Nephron (organoid): ENCODE measurements at regions not wholly inside any gene's neighbourhood (a gene's known extent, or its start where the extent isn't known, plus 50 kb on each side); places are given as distances from the start of the nearest gene placed in this dataset.

Experiments used
- H3K27ac Mint-ChIP-seq, 3 experiments: 2 replicates each; pipeline ENCODE4 v1.8.0; 2020; ENCODE audit warnings: mixed read lengths in 3 of 3, mild to moderate bottlenecking in 2 of 3, moderate library complexity in 1 of 3
- H3K27me3 Mint-ChIP-seq: 2 replicates; pipeline ENCODE4 v1.8.0; 2021; ENCODE audit warnings: low read depth, mild to moderate bottlenecking, moderate library complexity, mixed read lengths
- H3K36me3 Mint-ChIP-seq: 2 replicates; pipeline ENCODE4 v1.8.0; 2020; ENCODE audit warnings: low read depth, mixed read lengths
- H3K4me1 Mint-ChIP-seq: 2 replicates; pipeline ENCODE4 v1.8.0; 2020; ENCODE audit warnings: mixed read lengths
- H3K4me3 Mint-ChIP-seq, 3 experiments: 2 replicates each; pipeline ENCODE4 v1.8.0; 2020; ENCODE audit warnings: mild to moderate bottlenecking in 3 of 3, mixed read lengths in 3 of 3, moderate library complexity in 2 of 3
- H3K9me3 Mint-ChIP-seq: 2 replicates; pipeline ENCODE4 v1.8.0; 2020; ENCODE audit warnings: mixed read lengths
- CTCF ChIP-seq, 3 experiments: fragments of 200-600 bp; sonication (generic); IDR thresholded peaks; one replicate each; pipeline ENCODE4 v1.5.0; 2021; ENCODE audit warnings: antibody characterized with exemption in 3 of 3; ENCODE audit not compliant: unreplicated experiment in 3 of 3

DNA sequence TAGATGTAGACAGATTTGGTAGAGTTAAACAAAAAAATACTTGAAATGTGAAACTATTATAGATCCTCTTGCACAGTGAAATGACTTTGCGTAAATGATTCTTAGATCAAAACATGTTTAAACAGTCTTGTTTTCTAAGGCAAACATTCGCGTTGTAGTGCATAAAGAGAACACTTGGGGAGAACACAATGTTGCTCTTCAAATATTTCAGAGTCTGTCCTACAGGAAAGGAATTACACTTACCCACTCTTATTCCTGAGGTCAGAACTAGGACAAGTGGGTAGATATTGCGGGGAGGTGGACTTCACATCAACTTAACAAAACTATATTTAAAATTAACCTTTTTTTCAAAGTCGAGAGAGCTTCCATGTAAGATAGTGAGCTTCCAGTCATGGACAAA lies 183.5 kb upstream of the PCSK2 start:
- H3K27ac Mint-ChIP-seq, result no peak overlapping the region
- no peak for TF ChIP-seq CTCF (IDR thresholded peaks at IDR 0.05; ENCODE audit: unreplicated experiment in 3 of 3)
- no peaks in the 10 kb centered on the region for H3K27me3 Mint-ChIP-seq
- H3K4me1 Mint-ChIP-seq, result no peaks in the 10 kb centered on the region
- H3K36me3 Mint-ChIP-seq, result no peaks in the 10 kb centered on the region
- no peaks in the 10 kb centered on the region for H3K9me3 Mint-ChIP-seq
- H3K4me3 Mint-ChIP-seq, result no peak overlapping the region

- H3K4me1 Mint-ChIP-seq, result no peaks in the 10 kb centered on the region
- TF ChIP-seq CTCF (IDR thresholded peaks at IDR 0.05; ENCODE audit: unreplicated experiment in 3 of 3), result no peak
- no peak overlapping the region for H3K27ac Mint-ChIP-seq
- H3K9me3 Mint-ChIP-seq, result no peaks in the 10 kb centered on the region
- H3K27me3 Mint-ChIP-seq, result no peaks in the 10 kb centered on the region
- no peak overlapping the region for H3K4me3 Mint-ChIP-seq
- H3K36me3 Mint-ChIP-seq, result no peaks in the 10 kb centered on the region
Measured at GRCh38 chr20:17044891-17045290, 181.9 kb upstream of the PCSK2 start.

DNA sequence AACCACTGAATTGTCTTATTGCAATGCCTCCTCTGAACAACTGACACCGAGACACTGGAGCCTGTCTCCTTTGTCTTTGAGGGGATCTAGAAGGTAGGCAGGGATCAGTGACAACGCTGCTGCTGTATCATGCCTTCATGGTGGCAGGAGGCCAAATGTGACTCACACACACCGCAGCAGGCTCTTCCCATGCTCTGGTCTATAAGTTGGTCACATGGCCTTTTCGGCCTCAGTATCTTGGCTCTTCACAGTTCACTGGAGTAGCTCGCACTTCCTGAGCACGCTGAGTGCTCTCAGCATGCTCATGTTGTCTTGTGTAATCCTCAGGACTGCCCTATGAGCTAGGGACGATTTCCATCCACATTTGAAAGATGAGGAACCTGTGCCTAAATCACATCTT lies 167.4 kb upstream of the PCSK2 start:
- Mint-ChIP-seq H3K4me3 (no peak overlapping the region), H3K9me3 (peaks cover 10% of the 10 kb centered on the region), H3K27me3 (peaks cover 3% of the 10 kb centered on the region), H3K36me3 (no peaks in the 10 kb centered on the region), H3K27ac (no peak overlapping the region), H3K4me1 (no peaks in the 10 kb centered on the region)
- no peak for TF ChIP-seq CTCF (IDR thresholded peaks at IDR 0.05; ENCODE audit: unreplicated experiment in 3 of 3)

- peaks cover 3% of the 10 kb centered on the region for H3K27me3 Mint-ChIP-seq
- peaks cover 6% of the 10 kb centered on the region for H3K9me3 Mint-ChIP-seq
- no peaks in the 10 kb centered on the region for H3K4me1 Mint-ChIP-seq
- H3K27ac Mint-ChIP-seq, result no peak overlapping the region
- TF ChIP-seq CTCF (IDR thresholded peaks at IDR 0.05; ENCODE audit: unreplicated experiment in 3 of 3), result no peak
- no peaks in the 10 kb centered on the region for H3K36me3 Mint-ChIP-seq
- H3K4me3 Mint-ChIP-seq, result no peak overlapping the region
Measured at GRCh38 chr20:17061715-17062114, 165.1 kb upstream of the PCSK2 start.

DNA sequence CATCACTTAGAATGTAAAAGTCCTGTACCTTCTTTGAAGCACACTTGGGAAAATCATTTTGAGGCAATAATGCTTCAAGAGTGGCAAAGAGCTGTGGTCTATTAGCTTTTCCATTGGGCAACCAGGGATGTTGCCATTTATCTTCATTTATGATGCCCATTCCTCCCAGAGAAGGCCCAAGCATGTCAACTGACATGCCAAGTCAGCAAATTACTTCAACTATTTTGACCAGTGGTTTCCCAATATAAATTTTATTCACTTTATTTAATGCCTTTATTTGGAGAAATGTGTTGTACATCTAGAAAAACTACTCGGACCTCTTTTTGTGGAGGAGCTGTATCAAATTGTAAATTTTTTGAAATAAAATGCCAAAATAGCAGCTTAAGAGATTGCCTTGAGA lies 164.1 kb upstream of the PCSK2 start:
- no peaks in the 10 kb centered on the region for H3K4me1 Mint-ChIP-seq
- H3K9me3 Mint-ChIP-seq, result peaks cover under 1% of the 10 kb centered on the region
- H3K27me3 Mint-ChIP-seq, result peaks cover 4% of the 10 kb centered on the region
- H3K27ac Mint-ChIP-seq, result no peak overlapping the region
- TF ChIP-seq CTCF (IDR thresholded peaks at IDR 0.05; ENCODE audit: unreplicated experiment in 3 of 3), result no peak
- H3K4me3 Mint-ChIP-seq, result no peak overlapping the region
- H3K36me3 Mint-ChIP-seq, result no peaks in the 10 kb centered on the region

DNA sequence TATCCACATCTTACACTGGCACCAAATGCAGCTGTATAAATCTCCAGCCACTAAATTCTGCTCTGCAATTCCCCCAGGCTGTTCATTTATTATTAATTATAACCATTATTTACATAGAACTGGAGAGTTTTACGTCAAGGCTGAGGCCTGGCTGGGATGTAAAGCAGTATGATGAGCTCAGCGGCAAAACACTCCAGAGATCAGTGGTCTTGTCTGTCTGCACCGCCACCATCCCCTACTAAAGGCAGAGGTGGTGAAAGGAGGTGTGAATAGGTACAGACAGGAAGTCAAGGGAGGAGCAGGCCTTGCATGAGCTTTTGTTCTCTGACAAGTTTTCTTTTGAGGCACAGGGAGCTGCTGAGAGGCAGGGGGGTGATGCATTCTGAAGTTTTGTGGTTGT lies 159.9 kb upstream of the PCSK2 start:
- Mint-ChIP-seq H3K27me3 (peaks cover 6% of the 10 kb centered on the region), H3K36me3 (no peaks in the 10 kb centered on the region), H3K4me1 (no peaks in the 10 kb centered on the region), H3K27ac (no peak overlapping the region), H3K9me3 (no peaks in the 10 kb centered on the region), H3K4me3 (no peak overlapping the region)
- TF ChIP-seq CTCF (IDR thresholded peaks at IDR 0.05; ENCODE audit: unreplicated experiment in 3 of 3), result no peak
